ENCODE measurements at regions not wholly inside any gene's neighbourhood (a gene's known extent, or its start where the extent isn't known, plus 50 kb on each side); places are given as distances from the start of the nearest gene placed in this dataset.

DNA sequence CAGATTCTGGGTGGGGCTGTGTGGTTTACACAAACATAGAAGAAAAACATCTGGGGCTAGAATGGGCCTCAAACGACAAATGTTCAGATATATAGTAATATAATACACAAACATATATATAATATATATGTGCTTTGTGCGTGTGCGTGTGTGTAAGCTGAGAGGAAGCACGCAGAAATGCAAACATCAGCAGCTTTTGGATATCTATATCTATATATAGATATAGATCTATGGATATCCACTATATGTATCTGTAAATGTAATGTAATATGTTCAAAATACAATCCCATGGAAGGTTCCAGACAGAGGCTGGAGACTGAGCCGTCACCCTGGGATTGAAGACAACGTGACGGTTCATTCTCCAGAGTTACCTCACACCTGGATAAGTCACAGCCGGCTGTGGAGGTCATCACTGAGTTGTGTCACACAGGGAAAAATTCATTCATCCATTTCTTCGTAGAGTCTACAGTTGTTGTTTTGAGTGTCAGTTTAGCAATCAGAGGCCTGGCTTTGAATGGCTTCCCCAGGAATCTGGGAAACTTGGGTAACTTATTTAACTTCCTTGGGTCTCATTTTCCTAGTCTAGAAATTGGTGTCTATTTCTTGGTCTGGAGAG lies 123.0 kb upstream of the CPEB4 start:
- ChIA-PET CTCF (ENCODE audit: partially characterized antibody) (interaction anchor here (0.6 to 1.8 kb wide), 5 partner anchors 22 to 167 kb away, joined by 3 to 7 read pairs (median 5); no protein-coding TSS in a partner anchor), POLR2A (ENCODE audit: partially characterized antibody) (interaction anchor here (1.0 to 1.1 kb wide), 2 partner anchors 61 to 198 kb away, joined by 3 read pairs; no protein-coding TSS in a partner anchor)
- DNase-seq (ENCODE audit: low read depth in 1 of 2, low spot score in 2 of 2) (no peak), FAIRE-seq (no peak)
- H3K36me3 ChIP-seq (ENCODE audit: control insufficient read depth in 2 of 4, insufficient read depth in 4 of 4, low read length in 3 of 4), result no peaks in the 10 kb centered on the region; a peak in 1 of 8 replicates
- H3K79me2 ChIP-seq (ENCODE audit: control insufficient read depth in 1 of 2, insufficient read depth in 2 of 2, low read length in 2 of 2), result no peaks in the 10 kb centered on the region
- no peak overlapping the region for H4K91ac ChIP-seq (replicated peaks; ENCODE audit: insufficient read length, low read length)
- no peak overlapping the region for H3K14ac ChIP-seq (ENCODE audit: insufficient read length)
- H4K20me1 ChIP-seq (replicated peaks in 1 of 2; ENCODE audit: control insufficient read depth in 1 of 2, insufficient read depth in 2 of 2, low read length in 2 of 2), result no peaks in the 10 kb centered on the region
- peaks cover 3% of the 10 kb centered on the region for H3K23me2 ChIP-seq (ENCODE audit: low read depth, low read length)
- no peak overlapping the region for H3K4me3 ChIP-seq (ENCODE audit: extremely low read depth in 1 of 4, insufficient read depth in 2 of 4, low read depth in 3 of 4, low read length in 4 of 4)
- no peak overlapping the region for H4K5ac ChIP-seq (ENCODE audit: insufficient read length, low read depth, low read length)
- H3K27ac ChIP-seq (ENCODE audit: low read depth, low read length), result no peak overlapping the region
- H3K79me1 ChIP-seq (ENCODE audit: low read depth, low read length), result no peaks in the 10 kb centered on the region
- H3K4me1 ChIP-seq (replicated peaks in 1 of 4; ENCODE audit: control insufficient read depth in 3 of 4, insufficient read depth in 4 of 4, low read length in 3 of 4), result peaks cover 0 to 5% (median under 1%) of the 10 kb centered on the region in 4 experiments; a peak in 2 of 7 replicates
- no peak overlapping the region for H2BK5ac ChIP-seq (ENCODE audit: low read depth, low read length)
- H3K4ac ChIP-seq (replicated peaks; ENCODE audit: insufficient read length, low read depth, low read length), result no peak overlapping the region
- H2BK20ac ChIP-seq (ENCODE audit: low read length), result peak overlapping the region; percentile 9; the same call in 1 of the 2 replicates
- H3K9me3 ChIP-seq (ENCODE audit: insufficient read depth in 2 of 2, low read depth in 1 of 2, low read length in 1 of 2), result no peaks in the 10 kb centered on the region
- H3K9ac ChIP-seq (replicated peaks in 1 of 4; ENCODE audit: extremely low read depth in 1 of 4, low read depth in 3 of 4, low read length in 3 of 4), result no peak overlapping the region
- H2AK5ac ChIP-seq (ENCODE audit: low read depth, low read length), result no peak overlapping the region
- H3K23ac ChIP-seq (ENCODE audit: insufficient read length), result no peak overlapping the region
- H2BK12ac ChIP-seq (ENCODE audit: low read depth, low read length), result no peak overlapping the region
- H2AFZ ChIP-seq (ENCODE audit: low read length), result no peak overlapping the region
- no peak overlapping the region for H3K56ac ChIP-seq (replicated peaks; ENCODE audit: insufficient read length, low read depth, low read length)
- no peak overlapping the region for H2BK120ac ChIP-seq (replicated peaks; ENCODE audit: low read depth, low read length)
- H3K4me2 ChIP-seq (ENCODE audit: insufficient read depth in 1 of 2, low read depth in 2 of 2, low read length in 2 of 2), result no peak overlapping the region
- 94% methylated on average over 9 of the region's 9 CpGs; no CpG with 5 or more reads in 1 of the 2 experiments for WGBS, 2 experiments (ENCODE audit: extremely low coverage in 1 of 2, insufficient coverage in 1 of 2, insufficient read length in 1 of 2, insufficient replicate concordance in 2 of 2, low coverage in 1 of 2, low lambda C conversion rate in 2 of 2, missing lambda C conversion rate in 1 of 2)
- H2BK15ac ChIP-seq (ENCODE audit: low read length), result no peak overlapping the region
- no peak overlapping the region for H4K8ac ChIP-seq (ENCODE audit: extremely low read depth, insufficient read depth, low read length)
- 0 out of 7 replicates have a peak, but pooled peaks cover 0 to 2% (median 0%) of the 10 kb centered on the region in 4 experiments for H3K27me3 ChIP-seq (replicated peaks in 1 of 4; ENCODE audit: control insufficient read depth in 3 of 4, extremely low read depth in 1 of 4, insufficient read depth in 3 of 4, low read length in 3 of 4)
- H3K18ac ChIP-seq (ENCODE audit: extremely low read depth, low read length), result no peak overlapping the region
- TF ChIP-seq POLR2AphosphoS5 (IDR thresholded peaks at IDR 0.05; ENCODE audit: low read depth, low read length), result no peak
- no peak for TF ChIP-seq CEBPB (IDR thresholded peaks at IDR 0.05; ENCODE audit: low read depth, low read length)
- TF ChIP-seq MAFK (IDR thresholded peaks at IDR 0.05; ENCODE audit: low read depth, low read length), result no peak
- TF ChIP-seq, protein P1, sequence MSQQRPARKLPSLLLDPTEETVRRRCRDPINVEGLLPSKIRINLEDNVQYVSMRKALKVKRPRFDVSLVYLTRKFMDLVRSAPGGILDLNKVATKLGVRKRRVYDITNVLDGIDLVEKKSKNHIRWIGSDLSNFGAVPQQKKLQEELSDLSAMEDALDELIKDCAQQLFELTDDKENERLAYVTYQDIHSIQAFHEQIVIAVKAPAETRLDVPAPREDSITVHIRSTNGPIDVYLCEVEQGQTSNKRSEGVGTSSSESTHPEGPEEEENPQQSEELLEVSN (IDR thresholded peaks at IDR 0.05), result no peak
- no peak for TF ChIP-seq ASH2L (IDR thresholded peaks at IDR 0.05; ENCODE audit: low read length)
- no peak for TF ChIP-seq RXRA (IDR thresholded peaks at IDR 0.05; ENCODE audit: insufficient read depth, low read depth, low read length)
- no peak for TF ChIP-seq SIN3A (conservative IDR thresholded peaks at IDR 0.05 in 1 of 2, IDR thresholded peaks at IDR 0.05 in 1 of 2; ENCODE audit: low read depth in 1 of 2, low read length in 2 of 2)
- TF ChIP-seq, protein P2, sequence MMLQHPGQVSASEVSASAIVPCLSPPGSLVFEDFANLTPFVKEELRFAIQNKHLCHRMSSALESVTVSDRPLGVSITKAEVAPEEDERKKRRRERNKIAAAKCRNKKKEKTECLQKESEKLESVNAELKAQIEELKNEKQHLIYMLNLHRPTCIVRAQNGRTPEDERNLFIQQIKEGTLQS (IDR thresholded peaks at IDR 0.05; ENCODE audit: insufficient read depth, low read depth, low read length), result no peak
- no peak for TF ChIP-seq KDM5A (IDR thresholded peaks at IDR 0.05; ENCODE audit: low read length)
- no peak for TF ChIP-seq CHD2 (IDR thresholded peaks at IDR 0.05; ENCODE audit: low read length)
- no peak for TF ChIP-seq ZNF274 (IDR thresholded peaks at IDR 0.05; ENCODE audit: borderline replicate concordance, extremely low read depth, low read length)
